ENCODE measurements at regions not wholly inside any gene's neighbourhood (a gene's known extent, or its start where the extent isn't known, plus 50 kb on each side); places are given as distances from the start of the nearest gene placed in this dataset.

DNA sequence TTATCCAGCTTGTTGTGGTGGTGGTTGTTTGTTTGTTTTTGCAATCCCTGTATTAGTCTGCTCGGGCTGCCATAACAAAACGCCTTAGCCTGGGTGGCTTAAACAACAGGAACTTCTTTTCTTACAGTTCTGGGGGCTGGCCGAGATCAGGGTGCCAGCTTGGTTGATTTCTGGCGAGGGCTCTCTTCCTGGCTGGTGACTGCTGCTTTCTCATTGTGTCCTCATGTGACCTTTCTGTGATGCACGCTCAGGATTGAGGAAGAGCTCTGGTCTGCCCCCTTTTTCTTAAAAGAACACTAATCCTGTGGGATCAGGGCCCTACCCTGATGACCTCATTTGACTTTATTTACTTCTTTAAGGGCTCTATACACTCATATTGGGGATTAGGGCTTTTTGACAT lies 107.1 kb upstream of the NRP1 start:
- no peak for DNase-seq (ENCODE audit: low read depth in 1 of 2, low spot score in 1 of 2)

GRCh38 chr10:33434933-33435332 lies 100.5 kb upstream of the NRP1 start:
- no peak for DNase-seq (ENCODE audit: low read depth in 1 of 2, low spot score in 1 of 2)

- no peak for DNase-seq (ENCODE audit: low read depth in 1 of 2, low spot score in 1 of 2)
These were observed 94.2 kb upstream of the NRP1 start for GRCh38 chr10:33428682-33429081.

DNA sequence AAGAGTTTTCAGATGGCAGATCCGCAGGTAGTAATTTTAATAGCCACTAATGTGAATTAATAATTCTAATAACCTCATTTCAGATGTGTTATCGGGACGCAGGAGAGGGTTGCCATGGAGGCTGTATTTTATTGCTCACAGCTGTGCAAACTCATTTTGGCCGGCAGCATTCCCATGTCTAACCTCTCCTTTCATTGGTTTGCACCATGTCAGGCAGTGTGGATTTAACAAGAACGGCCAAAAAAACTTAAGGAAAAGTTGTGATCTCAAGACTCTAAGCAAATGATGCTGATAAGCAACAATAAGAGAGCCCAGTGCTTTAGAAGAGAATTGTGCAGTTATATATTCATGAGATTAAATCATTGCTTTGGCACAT lies 88.7 kb upstream of the NRP1 start:
- DNase-seq (ENCODE audit: low read depth in 1 of 2, low spot score in 1 of 2), result no peak

DNA sequence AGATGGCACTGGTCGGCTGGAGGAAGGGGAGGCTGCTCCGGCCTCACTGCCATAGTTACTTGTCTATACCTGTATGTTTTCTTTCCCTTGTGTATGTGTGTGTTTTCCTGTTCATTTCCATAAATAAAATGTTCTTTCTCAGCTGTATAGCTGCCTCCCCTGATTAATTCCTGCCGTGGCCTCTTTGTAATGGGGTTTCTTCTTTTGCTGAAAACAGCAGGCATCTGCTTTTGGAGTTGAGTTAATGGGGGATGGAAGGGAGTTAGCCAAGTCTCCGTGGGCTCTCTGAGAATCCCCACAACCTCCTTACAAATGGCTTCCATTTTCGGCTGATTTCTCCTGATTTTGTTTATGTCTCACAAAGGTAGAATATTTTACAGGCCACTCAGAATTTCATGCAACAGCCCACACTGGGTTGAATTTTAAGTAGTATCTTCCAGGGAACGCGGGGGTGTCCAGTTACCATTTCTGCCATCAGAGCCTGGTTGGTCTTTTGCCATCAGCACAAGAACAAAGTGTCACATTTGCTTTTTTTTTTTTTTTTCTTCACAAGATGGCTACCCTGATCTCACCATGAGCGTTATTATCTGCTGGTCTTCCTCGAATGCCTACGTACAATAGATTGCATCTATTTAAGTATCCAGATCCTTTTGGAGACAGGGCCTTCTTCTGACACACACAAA lies 88.1 kb upstream of the NRP1 start:
- no peak for DNase-seq (ENCODE audit: low read depth in 1 of 2, low spot score in 1 of 2)

DNA sequence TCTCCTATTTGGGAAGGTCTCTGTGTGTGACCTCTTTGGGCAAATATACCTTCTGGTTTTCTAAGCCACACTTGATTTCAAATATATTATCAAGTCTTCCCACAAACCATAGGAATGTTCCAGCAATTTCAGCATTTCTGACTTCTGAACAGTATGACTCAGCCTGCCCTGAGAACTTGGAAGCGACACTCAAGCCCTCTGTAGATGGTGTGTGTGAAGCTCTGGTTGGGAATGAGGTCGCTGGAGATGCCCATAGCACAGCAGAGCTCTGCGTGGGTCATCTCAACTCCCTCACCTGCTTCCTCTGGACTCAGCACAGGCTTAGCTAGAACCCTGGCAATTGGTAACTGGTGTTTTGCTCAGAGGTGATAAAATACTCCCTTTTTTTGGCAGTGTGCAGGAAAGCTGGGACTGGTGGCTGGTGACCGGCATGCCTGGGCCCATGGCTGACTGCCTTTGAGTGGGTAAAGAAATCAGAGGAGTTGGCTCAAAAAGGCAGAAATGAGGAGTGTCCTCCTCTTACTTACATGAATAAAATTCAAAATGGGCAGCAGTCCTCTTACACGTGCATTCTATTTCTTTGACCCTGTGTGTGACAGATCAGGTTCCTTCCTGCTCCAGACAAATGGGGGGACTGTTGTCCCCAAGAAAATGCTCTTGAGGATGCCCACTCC lies 87.5 kb upstream of the NRP1 start:
- DNase-seq (ENCODE audit: low read depth in 1 of 2, low spot score in 1 of 2), result no peak

DNA sequence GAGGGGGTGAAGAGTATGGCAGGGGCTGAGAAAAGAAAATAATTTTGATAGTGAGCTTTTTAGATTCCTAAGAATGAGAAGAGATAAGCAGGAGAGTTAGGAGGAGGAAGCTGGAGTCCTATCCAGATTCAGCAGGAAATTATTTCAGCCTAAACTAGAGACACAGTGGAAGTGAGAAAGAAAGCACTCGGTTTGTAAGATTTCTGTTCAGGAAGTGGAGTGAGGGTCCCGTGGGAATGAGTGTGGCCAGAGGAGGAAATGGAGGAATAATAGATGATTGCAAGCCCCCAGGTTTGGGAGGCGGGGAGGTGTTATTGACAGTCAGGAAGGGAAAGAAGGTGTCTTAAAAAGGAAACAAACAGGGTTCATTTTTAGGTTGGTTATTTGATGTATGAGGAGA lies 84.8 kb upstream of the NRP1 start:
- DNase-seq (ENCODE audit: low read depth in 1 of 2, low spot score in 1 of 2), result no peak

GRCh38 chr10:33418301-33418700 lies 83.8 kb upstream of the NRP1 start:
- no peak for DNase-seq (ENCODE audit: low read depth in 1 of 2, low spot score in 1 of 2)

- no peak for DNase-seq (ENCODE audit: low read depth in 1 of 2, low spot score in 1 of 2)
These were observed 82.2 kb upstream of the NRP1 start for GRCh38 chr10:33416691-33417090.

- DNase-seq (ENCODE audit: low read depth in 1 of 2, low spot score in 1 of 2), result no peak
These were observed 81.7 kb upstream of the NRP1 start for GRCh38 chr10:33416209-33416608.

GRCh38 chr10:33414841-33415240 lies 80.4 kb upstream of the NRP1 start:
- DNase-seq (ENCODE audit: low read depth in 1 of 2, low spot score in 1 of 2), result no peak

- DNase-seq (ENCODE audit: low read depth in 1 of 2, low spot score in 1 of 2), result no peak
These were observed 78.3 kb upstream of the NRP1 start for GRCh38 chr10:33412653-33413361.

GRCh38 chr10:33412241-33412640 lies 77.8 kb upstream of the NRP1 start:
- no peak for DNase-seq (ENCODE audit: low read depth in 1 of 2, low spot score in 1 of 2)

DNA sequence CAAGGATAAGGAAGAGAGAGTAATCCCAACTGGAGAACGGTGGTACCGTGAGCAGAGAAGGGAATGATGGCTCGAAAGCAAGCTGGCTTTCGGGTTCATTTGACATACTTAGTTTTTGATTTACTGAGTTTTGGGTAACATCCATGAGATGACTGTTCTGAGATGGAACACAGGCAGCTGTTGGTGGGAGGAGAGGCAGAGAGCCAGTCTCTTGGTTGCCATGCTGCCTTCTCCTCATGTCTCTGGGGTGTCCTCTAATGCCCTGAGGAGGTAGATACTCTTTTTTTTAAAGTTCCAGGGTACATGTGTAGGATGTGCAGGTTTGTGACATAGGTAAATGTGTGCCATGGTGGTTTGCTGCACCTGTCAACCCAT lies 76.4 kb upstream of the NRP1 start:
- DNase-seq (ENCODE audit: low read depth in 1 of 2, low spot score in 1 of 2), result no peak

GRCh38 chr10:33410096-33410859 lies 75.8 kb upstream of the NRP1 start:
- DNase-seq (ENCODE audit: low read depth in 1 of 2, low spot score in 1 of 2), result no peak

GRCh38 chr10:33406596-33406995 lies 72.1 kb upstream of the NRP1 start:
- DNase-seq (ENCODE audit: low read depth in 1 of 2, low spot score in 1 of 2), result no peak

DNA sequence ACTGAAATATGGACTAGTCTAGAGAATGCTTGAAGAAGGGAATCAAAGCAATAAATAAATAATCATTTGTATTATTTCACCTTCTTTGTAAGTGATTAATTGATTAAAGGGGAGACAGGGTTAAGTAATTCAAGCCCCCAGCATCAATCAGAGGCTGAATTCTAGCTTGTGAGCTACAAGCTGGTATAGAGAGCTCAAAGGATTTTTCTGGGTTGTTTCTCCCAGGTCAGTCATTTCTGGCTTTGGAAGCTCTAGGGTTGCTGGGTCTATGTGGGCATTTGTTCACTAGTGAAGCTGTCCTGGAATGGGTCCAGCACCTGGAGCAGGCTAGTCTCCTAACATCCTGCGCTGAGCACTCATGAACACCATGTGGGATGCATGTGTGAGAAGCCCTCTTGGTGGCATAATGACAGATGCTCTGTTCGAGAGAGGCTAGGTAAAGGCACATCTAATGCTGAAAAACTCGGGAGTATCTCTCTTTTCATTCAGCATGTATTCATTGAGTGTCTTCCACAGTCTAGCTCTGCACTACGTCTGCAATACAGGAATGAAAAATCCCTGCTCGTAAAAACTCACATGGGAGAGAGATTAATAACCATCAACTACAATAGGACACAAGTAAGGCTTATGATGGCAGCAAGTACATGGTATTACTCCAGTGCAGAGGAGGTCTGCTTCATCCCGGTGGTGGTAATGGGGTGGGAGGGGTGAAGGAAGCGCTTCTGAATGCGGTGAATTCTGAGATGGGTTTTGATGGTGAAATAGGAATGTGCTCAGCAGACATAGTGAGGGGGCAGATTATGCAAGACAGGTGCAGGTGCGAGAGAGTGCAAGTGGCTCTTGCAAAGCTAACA lies 68.0 kb upstream of the NRP1 start:
- DNase-seq (ENCODE audit: low read depth in 1 of 2, low spot score in 1 of 2), result no peak

DNA sequence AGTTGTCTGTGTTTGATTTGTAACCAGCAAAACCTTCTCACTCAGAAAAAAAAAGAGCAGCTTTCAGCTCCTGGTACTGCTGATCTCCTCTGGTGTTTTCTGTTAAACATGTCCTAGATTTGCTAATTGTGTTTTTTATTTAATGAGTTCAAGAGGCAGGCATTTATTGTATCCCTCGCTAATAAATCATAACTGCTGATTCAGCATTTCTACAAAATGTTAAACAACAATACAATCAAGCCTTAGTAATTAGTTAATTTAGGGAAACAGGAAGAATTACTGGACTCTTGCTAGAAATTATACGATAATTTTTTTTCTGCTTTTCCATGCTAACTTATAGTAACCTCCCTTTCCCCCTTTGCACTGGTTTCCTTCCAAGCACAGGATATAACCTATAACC lies 66.8 kb upstream of the NRP1 start:
- no peak for DNase-seq (ENCODE audit: low read depth in 1 of 2, low spot score in 1 of 2)

GRCh38 chr10:33398796-33399195 lies 64.3 kb upstream of the NRP1 start:
- DNase-seq (ENCODE audit: low read depth in 1 of 2, low spot score in 1 of 2), result no peak

DNA sequence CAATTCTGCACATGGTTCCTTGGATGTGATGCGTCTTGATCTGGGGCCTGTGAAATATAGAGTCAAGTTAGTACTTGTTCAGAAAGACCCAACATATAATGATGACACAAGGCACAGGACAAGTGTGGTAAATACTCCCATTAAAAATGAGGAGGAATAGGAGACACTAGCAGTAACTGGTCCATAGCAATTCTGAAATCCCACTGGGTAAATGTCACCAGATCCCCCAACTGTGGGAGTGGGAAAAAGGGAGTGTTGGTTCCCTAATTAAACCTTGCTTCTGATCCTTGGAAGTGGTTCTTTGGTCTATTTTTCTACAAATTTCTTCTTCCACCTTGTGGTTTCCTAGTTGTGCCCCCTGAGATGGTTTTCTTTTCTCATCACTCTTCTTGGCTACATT lies 62.5 kb upstream of the NRP1 start:
- no peak for DNase-seq (ENCODE audit: low read depth in 1 of 2, low spot score in 1 of 2)

DNA sequence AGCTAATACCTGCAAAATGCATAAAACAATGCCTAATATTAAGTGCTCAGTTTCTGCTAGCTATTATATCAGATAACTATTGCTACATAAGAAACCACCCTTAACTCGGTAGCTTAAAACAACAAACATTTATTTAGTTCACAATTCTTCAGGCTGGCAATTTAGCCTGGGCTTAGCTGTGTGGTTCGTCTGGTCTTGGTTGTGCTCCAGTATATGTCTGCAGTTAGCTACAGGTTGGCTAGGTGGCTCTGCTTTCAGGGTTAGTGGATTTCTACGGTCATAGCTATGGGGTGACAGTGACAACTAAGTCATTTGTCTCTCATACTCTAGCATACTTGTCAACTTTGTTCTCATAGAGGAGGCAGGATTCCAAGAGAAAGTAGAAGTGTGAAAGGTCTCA lies 61.8 kb upstream of the NRP1 start:
- DNase-seq (ENCODE audit: low read depth in 1 of 2, low spot score in 1 of 2), result no peak

All from activated T-helper 1 cell treated with anti-CD3 and anti-CD28 coated beads, Interleukin-2, amount 50 U/mL, for 16 hours (primary cell).